WTC11 (cell line): ENCODE measurements at regions not wholly inside any gene's neighbourhood (a gene's known extent, or its start where the extent isn't known, plus 50 kb on each side); places are given as distances from the start of the nearest gene placed in this dataset.

Experiments
- CREM ChIP-seq: sonication (generic); formaldehyde crosslinking; IDR thresholded peaks from 2 replicates; pipeline ENCODE4 v1.8.1; 2022; ENCODE audit warnings: mild to moderate bottlenecking, missing genetic modification reagents, moderate library complexity
- SOX15 ChIP-seq: fragments of 250-450 bp; sonication (Bioruptor Pico); IDR thresholded peaks from 2 replicates; pipeline ENCODE4 v1.9.0; 2021; ENCODE audit warnings: mild to moderate bottlenecking
- SP1 ChIP-seq: sonication (generic); formaldehyde crosslinking; conservative IDR thresholded peaks from 2 replicates; pipeline ENCODE4 v1.8.1; 2022; ENCODE audit warnings: missing genetic modification reagents
- ZNF263 ChIP-seq: sonication (generic); formaldehyde crosslinking; IDR thresholded peaks from 2 replicates; pipeline ENCODE4 v1.8.1; 2022; ENCODE audit warnings: low read depth, mild to moderate bottlenecking, moderate library complexity, missing genetic modification reagents
- TF ChIP-seq, protein P1 (sequence below): fragments of 200-600 bp; IDR thresholded peaks from 2 replicates; pipeline ENCODE4 v1.8.0; 2022; ENCODE audit warnings: antibody characterized with exemption
- TF ChIP-seq, protein P2 (sequence below): sonication (generic); formaldehyde crosslinking; IDR thresholded peaks from 2 replicates; pipeline ENCODE4 v1.8.0; 2022; ENCODE audit warnings: mild to moderate bottlenecking, missing genetic modification reagents

- TF ChIP-seq, protein P1, sequence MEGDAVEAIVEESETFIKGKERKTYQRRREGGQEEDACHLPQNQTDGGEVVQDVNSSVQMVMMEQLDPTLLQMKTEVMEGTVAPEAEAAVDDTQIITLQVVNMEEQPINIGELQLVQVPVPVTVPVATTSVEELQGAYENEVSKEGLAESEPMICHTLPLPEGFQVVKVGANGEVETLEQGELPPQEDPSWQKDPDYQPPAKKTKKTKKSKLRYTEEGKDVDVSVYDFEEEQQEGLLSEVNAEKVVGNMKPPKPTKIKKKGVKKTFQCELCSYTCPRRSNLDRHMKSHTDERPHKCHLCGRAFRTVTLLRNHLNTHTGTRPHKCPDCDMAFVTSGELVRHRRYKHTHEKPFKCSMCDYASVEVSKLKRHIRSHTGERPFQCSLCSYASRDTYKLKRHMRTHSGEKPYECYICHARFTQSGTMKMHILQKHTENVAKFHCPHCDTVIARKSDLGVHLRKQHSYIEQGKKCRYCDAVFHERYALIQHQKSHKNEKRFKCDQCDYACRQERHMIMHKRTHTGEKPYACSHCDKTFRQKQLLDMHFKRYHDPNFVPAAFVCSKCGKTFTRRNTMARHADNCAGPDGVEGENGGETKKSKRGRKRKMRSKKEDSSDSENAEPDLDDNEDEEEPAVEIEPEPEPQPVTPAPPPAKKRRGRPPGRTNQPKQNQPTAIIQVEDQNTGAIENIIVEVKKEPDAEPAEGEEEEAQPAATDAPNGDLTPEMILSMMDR, result no peak
- TF ChIP-seq CREM (CRISPR knock-in tag) (no peak), SP1 (CRISPR knock-in tag) (no peak), SOX15 (CRISPR knock-in tag) (no peak), ZNF263 (CRISPR knock-in tag) (no peak)
- TF ChIP-seq, protein P2, sequence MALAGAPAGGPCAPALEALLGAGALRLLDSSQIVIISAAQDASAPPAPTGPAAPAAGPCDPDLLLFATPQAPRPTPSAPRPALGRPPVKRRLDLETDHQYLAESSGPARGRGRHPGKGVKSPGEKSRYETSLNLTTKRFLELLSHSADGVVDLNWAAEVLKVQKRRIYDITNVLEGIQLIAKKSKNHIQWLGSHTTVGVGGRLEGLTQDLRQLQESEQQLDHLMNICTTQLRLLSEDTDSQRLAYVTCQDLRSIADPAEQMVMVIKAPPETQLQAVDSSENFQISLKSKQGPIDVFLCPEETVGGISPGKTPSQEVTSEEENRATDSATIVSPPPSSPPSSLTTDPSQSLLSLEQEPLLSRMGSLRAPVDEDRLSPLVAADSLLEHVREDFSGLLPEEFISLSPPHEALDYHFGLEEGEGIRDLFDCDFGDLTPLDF (CRISPR knock-in tag), result no peak
Observed at GRCh38 chr4:8710946-8711345, 118.4 kb downstream of the CPZ start.
